ENCODE measurements at regions not wholly inside any gene's neighbourhood (a gene's known extent, or its start where the extent isn't known, plus 50 kb on each side); places are given as distances from the start of the nearest gene placed in this dataset.

DNA sequence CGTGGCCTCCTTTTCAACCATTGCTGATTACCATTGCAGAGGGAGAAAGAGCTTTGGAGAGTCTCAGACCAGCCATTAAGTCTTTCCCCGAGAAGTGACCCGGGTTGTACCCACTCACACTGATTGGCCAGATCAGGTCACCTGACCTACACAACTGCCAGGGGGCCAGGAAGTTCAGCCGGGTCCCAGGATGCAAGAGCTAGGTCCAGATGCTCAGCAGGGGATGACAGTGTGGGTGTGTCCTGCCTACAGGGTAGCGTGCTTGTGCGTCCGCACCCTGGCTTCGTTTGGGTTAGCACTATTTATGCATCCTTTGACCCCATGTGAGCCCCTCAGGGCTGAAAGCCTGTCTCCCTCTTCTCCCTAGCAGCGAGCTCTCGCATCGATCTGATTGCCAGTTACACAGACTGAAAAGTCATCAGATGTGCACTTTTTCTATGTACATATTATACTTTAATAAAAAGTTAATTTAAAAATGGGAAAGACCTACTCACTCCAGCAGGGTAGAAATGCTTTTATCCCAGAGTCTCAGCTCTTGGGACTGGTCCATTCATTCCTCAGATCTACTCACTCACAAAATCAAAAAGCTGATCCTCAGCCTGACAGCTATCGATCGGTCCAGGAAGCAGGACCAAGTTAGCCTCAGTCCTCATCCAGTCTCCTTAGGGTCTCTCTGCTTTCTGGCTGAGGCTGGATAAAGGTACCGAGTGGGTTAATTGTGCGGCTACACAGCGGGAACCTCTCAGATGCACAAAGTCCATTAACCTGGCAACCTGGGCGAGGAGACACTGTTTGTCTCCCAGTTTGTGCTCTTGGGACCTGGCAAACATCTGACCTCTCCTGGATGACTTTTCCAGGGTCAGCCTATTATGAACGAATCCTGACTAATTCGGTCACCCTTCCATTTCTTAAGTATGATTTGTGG lies 68.0 kb downstream of the SERPINA3 start (continued):
- no peak for TF ChIP-seq RBM39 (IDR thresholded peaks at IDR 0.05; ENCODE audit: low read depth, low read length, poor library complexity, severe bottlenecking)
- TF ChIP-seq ZZZ3 (CRISPR knock-in tag; IDR thresholded peaks at IDR 0.05; ENCODE audit: borderline replicate concordance) = no peak
- TF ChIP-seq TGIF2 (CRISPR knock-in tag; IDR thresholded peaks at IDR 0.05) = 0 out of 2 replicates have a peak, but pooled peaks have one; percentile 38
- TF ChIP-seq, protein P1, sequence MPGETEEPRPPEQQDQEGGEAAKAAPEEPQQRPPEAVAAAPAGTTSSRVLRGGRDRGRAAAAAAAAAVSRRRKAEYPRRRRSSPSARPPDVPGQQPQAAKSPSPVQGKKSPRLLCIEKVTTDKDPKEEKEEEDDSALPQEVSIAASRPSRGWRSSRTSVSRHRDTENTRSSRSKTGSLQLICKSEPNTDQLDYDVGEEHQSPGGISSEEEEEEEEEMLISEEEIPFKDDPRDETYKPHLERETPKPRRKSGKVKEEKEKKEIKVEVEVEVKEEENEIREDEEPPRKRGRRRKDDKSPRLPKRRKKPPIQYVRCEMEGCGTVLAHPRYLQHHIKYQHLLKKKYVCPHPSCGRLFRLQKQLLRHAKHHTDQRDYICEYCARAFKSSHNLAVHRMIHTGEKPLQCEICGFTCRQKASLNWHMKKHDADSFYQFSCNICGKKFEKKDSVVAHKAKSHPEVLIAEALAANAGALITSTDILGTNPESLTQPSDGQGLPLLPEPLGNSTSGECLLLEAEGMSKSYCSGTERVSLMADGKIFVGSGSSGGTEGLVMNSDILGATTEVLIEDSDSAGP (CRISPR knock-in tag; IDR thresholded peaks at IDR 0.05; ENCODE audit: borderline replicate concordance) = no peak
- TF ChIP-seq, protein P2, sequence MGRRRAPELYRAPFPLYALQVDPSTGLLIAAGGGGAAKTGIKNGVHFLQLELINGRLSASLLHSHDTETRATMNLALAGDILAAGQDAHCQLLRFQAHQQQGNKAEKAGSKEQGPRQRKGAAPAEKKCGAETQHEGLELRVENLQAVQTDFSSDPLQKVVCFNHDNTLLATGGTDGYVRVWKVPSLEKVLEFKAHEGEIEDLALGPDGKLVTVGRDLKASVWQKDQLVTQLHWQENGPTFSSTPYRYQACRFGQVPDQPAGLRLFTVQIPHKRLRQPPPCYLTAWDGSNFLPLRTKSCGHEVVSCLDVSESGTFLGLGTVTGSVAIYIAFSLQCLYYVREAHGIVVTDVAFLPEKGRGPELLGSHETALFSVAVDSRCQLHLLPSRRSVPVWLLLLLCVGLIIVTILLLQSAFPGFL (CRISPR knock-in tag; IDR thresholded peaks at IDR 0.05) = no peak
- no peak for TF ChIP-seq FOXJ3 (CRISPR knock-in tag; IDR thresholded peaks at IDR 0.05; ENCODE audit: borderline replicate concordance)
- TF ChIP-seq, protein P3, sequence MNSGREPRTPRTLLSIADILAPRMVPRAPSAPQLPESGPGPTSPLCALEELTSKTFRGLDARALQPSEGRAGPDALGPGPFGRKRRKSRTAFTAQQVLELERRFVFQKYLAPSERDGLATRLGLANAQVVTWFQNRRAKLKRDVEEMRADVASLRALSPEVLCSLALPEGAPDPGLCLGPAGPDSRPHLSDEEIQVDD (CRISPR knock-in tag; IDR thresholded peaks at IDR 0.05; ENCODE audit: borderline replicate concordance) = no peak
- TF ChIP-seq, protein P4, sequence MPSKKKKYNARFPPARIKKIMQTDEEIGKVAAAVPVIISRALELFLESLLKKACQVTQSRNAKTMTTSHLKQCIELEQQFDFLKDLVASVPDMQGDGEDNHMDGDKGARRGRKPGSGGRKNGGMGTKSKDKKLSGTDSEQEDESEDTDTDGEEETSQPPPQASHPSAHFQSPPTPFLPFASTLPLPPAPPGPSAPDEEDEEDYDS (CRISPR knock-in tag; IDR thresholded peaks at IDR 0.05) = no peak; the same call in 1 of the 2 replicates
- TF ChIP-seq ZFAT (CRISPR knock-in tag; conservative IDR thresholded peaks at IDR 0.05) = no peak
- TF ChIP-seq, protein P5, sequence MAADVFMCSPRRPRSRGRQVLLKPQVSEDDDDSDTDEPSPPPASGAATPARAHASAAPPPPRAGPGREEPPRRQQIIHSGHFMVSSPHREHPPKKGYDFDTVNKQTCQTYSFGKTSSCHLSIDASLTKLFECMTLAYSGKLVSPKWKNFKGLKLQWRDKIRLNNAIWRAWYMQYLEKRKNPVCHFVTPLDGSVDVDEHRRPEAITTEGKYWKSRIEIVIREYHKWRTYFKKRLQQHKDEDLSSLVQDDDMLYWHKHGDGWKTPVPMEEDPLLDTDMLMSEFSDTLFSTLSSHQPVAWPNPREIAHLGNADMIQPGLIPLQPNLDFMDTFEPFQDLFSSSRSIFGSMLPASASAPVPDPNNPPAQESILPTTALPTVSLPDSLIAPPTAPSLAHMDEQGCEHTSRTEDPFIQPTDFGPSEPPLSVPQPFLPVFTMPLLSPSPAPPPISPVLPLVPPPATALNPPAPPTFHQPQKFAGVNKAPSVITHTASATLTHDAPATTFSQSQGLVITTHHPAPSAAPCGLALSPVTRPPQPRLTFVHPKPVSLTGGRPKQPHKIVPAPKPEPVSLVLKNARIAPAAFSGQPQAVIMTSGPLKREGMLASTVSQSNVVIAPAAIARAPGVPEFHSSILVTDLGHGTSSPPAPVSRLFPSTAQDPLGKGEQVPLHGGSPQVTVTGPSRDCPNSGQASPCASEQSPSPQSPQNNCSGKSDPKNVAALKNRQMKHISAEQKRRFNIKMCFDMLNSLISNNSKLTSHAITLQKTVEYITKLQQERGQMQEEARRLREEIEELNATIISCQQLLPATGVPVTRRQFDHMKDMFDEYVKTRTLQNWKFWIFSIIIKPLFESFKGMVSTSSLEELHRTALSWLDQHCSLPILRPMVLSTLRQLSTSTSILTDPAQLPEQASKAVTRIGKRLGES (CRISPR knock-in tag; IDR thresholded peaks at IDR 0.05; ENCODE audit: borderline replicate concordance) = no peak
- no peak for TF ChIP-seq ZNF781 (CRISPR knock-in tag; IDR thresholded peaks at IDR 0.05; ENCODE audit: borderline replicate concordance, not compliant biosample characterization)
- 0 out of 2 replicates have a peak, but pooled peaks have one; percentile 3 for TF ChIP-seq GABPB1 (CRISPR knock-in tag; IDR thresholded peaks at IDR 0.05)
- TF ChIP-seq GPN1 (CRISPR knock-in tag; IDR thresholded peaks at IDR 0.05; ENCODE audit: borderline replicate concordance) = no peak
- TF ChIP-seq NFKBIZ (CRISPR knock-in tag; IDR thresholded peaks at IDR 0.05) = no peak
- TF ChIP-seq RAD51 (IDR thresholded peaks at IDR 0.05; ENCODE audit: borderline replicate concordance) = no peak
- no peak for TF ChIP-seq SP2 (CRISPR knock-in tag; IDR thresholded peaks at IDR 0.05)
- no peak for TF ChIP-seq ZSCAN22 (CRISPR knock-in tag; IDR thresholded peaks at IDR 0.05)
- no peak for TF ChIP-seq MZF1 (CRISPR knock-in tag; IDR thresholded peaks at IDR 0.05; ENCODE audit: borderline replicate concordance)
- TF ChIP-seq FLYWCH1 (CRISPR knock-in tag; IDR thresholded peaks at IDR 0.05) = no peak
- TF ChIP-seq ZNF749 (CRISPR knock-in tag; IDR thresholded peaks at IDR 0.05; ENCODE audit: borderline replicate concordance) = no peak
- TF ChIP-seq, protein P6, sequence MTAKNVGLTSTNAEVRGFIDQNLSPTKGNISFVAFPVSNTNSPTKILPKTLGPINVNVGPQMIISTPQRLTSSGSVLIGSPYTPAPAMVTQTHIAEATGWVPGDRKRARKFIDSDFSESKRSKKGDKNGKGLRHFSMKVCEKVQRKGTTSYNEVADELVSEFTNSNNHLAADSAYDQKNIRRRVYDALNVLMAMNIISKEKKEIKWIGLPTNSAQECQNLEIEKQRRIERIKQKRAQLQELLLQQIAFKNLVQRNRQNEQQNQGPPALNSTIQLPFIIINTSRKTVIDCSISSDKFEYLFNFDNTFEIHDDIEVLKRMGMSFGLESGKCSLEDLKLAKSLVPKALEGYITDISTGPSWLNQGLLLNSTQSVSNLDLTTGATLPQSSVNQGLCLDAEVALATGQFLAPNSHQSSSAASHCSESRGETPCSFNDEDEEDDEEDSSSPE (CRISPR knock-in tag; IDR thresholded peaks at IDR 0.05) = 0 out of 2 replicates have a peak, but pooled peaks have one; percentile 18

Data from HepG2 (cell line).